GM19240 (cell line): ENCODE measurements at regions not wholly inside any gene's neighbourhood (a gene's known extent, or its start where the extent isn't known, plus 50 kb on each side); places are given as distances from the start of the nearest gene placed in this dataset.
"Not testable (repeated sequence)": the region's sequence is repeated elsewhere in the genome, so short reads cannot be mapped to it uniquely, and the experiment has no call there.

Source experiments
- DNase-seq: peaks from one replicate; pipeline ENCODE4 v3.0.0; 2011; ENCODE audit warnings: low spot score; ENCODE audit not compliant: insufficient read length

GRCh38 chr16:51553314-51553713 lies 402.2 kb upstream of the SALL1 start:
- no peak for DNase-seq

GRCh38 chr16:51550800-51551347 lies 399.8 kb upstream of the SALL1 start:
- no peak for DNase-seq

GRCh38 chr16:51549836-51550235 lies 398.8 kb upstream of the SALL1 start:
- DNase-seq: no peak

GRCh38 chr16:51545951-51546350 lies 394.9 kb upstream of the SALL1 start:
- DNase-seq: no peak

- no peak for DNase-seq
Measured at GRCh38 chr16:51544851-51545467, 393.9 kb upstream of the SALL1 start.

GRCh38 chr16:51543971-51544370 lies 392.9 kb upstream of the SALL1 start:
- no peak for DNase-seq

- no peak for DNase-seq
Measured at GRCh38 chr16:51542981-51543815, 392.1 kb upstream of the SALL1 start.

GRCh38 chr16:51540259-51540658 lies 389.2 kb upstream of the SALL1 start:
- no peak for DNase-seq

- DNase-seq: no peak
Measured at GRCh38 chr16:51538707-51539498, 387.8 kb upstream of the SALL1 start.

- DNase-seq: no peak
Measured at GRCh38 chr16:51535591-51535990, 384.5 kb upstream of the SALL1 start.

- DNase-seq: no peak
Measured at GRCh38 chr16:51532551-51532950, 381.5 kb upstream of the SALL1 start.

- DNase-seq: no peak
Measured at GRCh38 chr16:51531271-51531670, 380.2 kb upstream of the SALL1 start.

GRCh38 chr16:51527349-51527748 lies 376.3 kb upstream of the SALL1 start:
- DNase-seq: no peak

GRCh38 chr16:51526621-51527020 lies 375.6 kb upstream of the SALL1 start:
- DNase-seq: no peak

- DNase-seq: no peak
Measured at GRCh38 chr16:51524555-51525373, 373.7 kb upstream of the SALL1 start.

- no peak for DNase-seq
Measured at GRCh38 chr16:51524070-51524469, 373.0 kb upstream of the SALL1 start.

- DNase-seq: no peak
Measured at GRCh38 chr16:51523400-51523799, 372.3 kb upstream of the SALL1 start.

GRCh38 chr16:51522902-51523301 lies 371.8 kb upstream of the SALL1 start:
- no peak for DNase-seq

GRCh38 chr16:51516960-51517359 lies 365.9 kb upstream of the SALL1 start:
- not testable (repeated sequence) for DNase-seq

- no peak for DNase-seq
Measured at GRCh38 chr16:51510416-51510815, 359.3 kb upstream of the SALL1 start.

- DNase-seq: no peak
Measured at GRCh38 chr16:51509336-51509735, 358.3 kb upstream of the SALL1 start.
